SK-N-MC (cell line): ENCODE measurements at regions not wholly inside any gene's neighbourhood (a gene's known extent, or its start where the extent isn't known, plus 50 kb on each side); places are given as distances from the start of the nearest gene placed in this dataset.

Experiments
- EZH2 ChIP-seq: fragments of 200-600 bp; sonication (generic); IDR thresholded peaks from one replicate; pipeline ENCODE4 v1.6.1; 2017; ENCODE audit warnings: antibody characterized with exemption
- FOXP2 ChIP-seq: optimal IDR thresholded peaks from 2 replicates; pipeline ENCODE3; 2011; ENCODE audit warnings: mild to moderate bottlenecking, moderate library complexity; ENCODE audit not compliant: insufficient read depth; ENCODE audit errors: extremely low read length, control extremely low read depth
- POLR2AphosphoS5 ChIP-seq: IDR thresholded peaks from 2 replicates; pipeline ENCODE4 v1.6.1; 2012; ENCODE audit warnings: mild to moderate bottlenecking, low read depth, low read length, borderline replicate concordance

- TF ChIP-seq POLR2AphosphoS5 (no peak), EZH2 (no peak), FOXP2 (no peak)
These were observed 143.3 kb upstream of the SLC38A2 start for GRCh38 chr12:46515829-46516228.
